ENCODE measurements at regions not wholly inside any gene's neighbourhood (a gene's known extent, or its start where the extent isn't known, plus 50 kb on each side); places are given as distances from the start of the nearest gene placed in this dataset.

DNA sequence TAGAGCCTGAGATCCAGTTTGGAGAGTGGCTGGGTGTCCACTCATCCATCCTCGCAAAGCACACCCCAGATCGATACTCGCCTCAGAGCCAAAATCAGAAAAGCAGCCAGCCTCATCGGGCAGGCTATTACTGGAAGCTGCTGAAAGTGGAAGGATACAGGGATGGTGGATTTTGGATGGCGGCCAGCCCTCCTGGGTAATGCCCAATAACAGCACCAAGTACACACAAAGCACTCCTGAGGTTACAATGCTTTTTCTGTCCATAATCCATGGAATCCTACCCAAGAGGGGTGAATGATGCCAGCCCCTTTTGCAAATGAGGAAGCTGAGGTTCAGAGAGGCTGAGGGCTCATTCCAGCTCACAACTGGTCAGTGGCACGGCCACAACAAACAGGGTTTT is 93.1 kb upstream of the SLC6A11 start:
- no peaks in the 10 kb centered on the region for H3K9me2 ChIP-seq
- H3K4me1 ChIP-seq (ENCODE audit: control insufficient read depth in 1 of 2, insufficient read depth in 2 of 2, low read depth in 1 of 2, low read length in 1 of 2) = no peaks in the 10 kb centered on the region
- CTCF ChIA-PET = interaction anchor here (0.9 to 23.2 kb wide), 6 partner anchors 10 to 379 kb away, joined by 3 to 174 read pairs (median 4); no protein-coding TSS in a partner anchor
- no peak overlapping the region for H3K27ac ChIP-seq (ENCODE audit: low read depth in 2 of 2, low read length in 1 of 2)
- no peaks in the 10 kb centered on the region for H3K36me3 ChIP-seq (replicated peaks in 1 of 2; ENCODE audit: control insufficient read depth in 1 of 2, insufficient read depth in 2 of 2, low read length in 1 of 2)
- H3K4me3 ChIP-seq (ENCODE audit: low read depth in 2 of 2, low read length in 1 of 2) = no peak overlapping the region
- no peaks in the 10 kb centered on the region for H4K20me1 ChIP-seq (ENCODE audit: insufficient read depth)
- no peak for TF ChIP-seq POLR2AphosphoS5 (IDR thresholded peaks at IDR 0.05; ENCODE audit: low read depth, low read length)
- TF ChIP-seq, protein P1, sequence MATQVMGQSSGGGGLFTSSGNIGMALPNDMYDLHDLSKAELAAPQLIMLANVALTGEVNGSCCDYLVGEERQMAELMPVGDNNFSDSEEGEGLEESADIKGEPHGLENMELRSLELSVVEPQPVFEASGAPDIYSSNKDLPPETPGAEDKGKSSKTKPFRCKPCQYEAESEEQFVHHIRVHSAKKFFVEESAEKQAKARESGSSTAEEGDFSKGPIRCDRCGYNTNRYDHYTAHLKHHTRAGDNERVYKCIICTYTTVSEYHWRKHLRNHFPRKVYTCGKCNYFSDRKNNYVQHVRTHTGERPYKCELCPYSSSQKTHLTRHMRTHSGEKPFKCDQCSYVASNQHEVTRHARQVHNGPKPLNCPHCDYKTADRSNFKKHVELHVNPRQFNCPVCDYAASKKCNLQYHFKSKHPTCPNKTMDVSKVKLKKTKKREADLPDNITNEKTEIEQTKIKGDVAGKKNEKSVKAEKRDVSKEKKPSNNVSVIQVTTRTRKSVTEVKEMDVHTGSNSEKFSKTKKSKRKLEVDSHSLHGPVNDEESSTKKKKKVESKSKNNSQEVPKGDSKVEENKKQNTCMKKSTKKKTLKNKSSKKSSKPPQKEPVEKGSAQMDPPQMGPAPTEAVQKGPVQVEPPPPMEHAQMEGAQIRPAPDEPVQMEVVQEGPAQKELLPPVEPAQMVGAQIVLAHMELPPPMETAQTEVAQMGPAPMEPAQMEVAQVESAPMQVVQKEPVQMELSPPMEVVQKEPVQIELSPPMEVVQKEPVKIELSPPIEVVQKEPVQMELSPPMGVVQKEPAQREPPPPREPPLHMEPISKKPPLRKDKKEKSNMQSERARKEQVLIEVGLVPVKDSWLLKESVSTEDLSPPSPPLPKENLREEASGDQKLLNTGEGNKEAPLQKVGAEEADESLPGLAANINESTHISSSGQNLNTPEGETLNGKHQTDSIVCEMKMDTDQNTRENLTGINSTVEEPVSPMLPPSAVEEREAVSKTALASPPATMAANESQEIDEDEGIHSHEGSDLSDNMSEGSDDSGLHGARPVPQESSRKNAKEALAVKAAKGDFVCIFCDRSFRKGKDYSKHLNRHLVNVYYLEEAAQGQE (IDR thresholded peaks at IDR 0.05; ENCODE audit: low read depth, low read length) = no peak
- no peak overlapping the region for H2AFZ ChIP-seq (ENCODE audit: low read depth)
- no peaks in the 10 kb centered on the region for H3K9me3 ChIP-seq
- H3K79me2 ChIP-seq (ENCODE audit: insufficient read depth) = no peaks in the 10 kb centered on the region
- no peak overlapping the region for H3K4me2 ChIP-seq
- WGBS (ENCODE audit: low lambda C conversion rate) = 28% methylated on average over 4 of the region's 6 CpGs
- H3K9ac ChIP-seq = no peak overlapping the region
- POLR2A ChIA-PET = interaction anchor here (0.5 kb wide), 1 partner anchor 794 kb away, joined by 3 read pairs; no protein-coding TSS in a partner anchor
- H3K27me3 ChIP-seq (ENCODE audit: insufficient read depth) = no peaks in the 10 kb centered on the region
- no peaks in the 10 kb centered on the region for H3F3A ChIP-seq (replicated peaks; ENCODE audit: insufficient read depth)
- DNase-seq = no peak

DNA sequence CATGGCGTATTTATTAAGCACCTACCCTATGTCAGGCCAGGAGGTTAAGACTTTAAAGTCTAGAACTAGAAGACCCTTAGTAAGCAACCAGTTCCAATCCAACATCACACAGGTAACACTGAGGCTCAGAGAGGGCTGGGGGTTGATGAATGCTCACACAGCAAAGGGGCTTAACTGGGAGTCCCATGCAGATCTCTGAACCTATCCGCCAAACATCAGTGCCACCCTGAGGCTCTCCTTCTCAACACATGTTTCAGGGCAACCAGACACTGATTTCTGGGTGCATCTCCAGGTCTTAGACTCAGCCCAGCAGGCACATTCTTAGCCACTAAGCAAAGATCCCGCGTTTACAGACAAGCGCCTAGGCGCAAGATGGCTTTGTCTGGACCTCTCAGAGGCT is 92.0 kb upstream of the SLC6A11 start:
- DNase-seq = no peak
- no peaks in the 10 kb centered on the region for H3K27me3 ChIP-seq (ENCODE audit: insufficient read depth)
- H3K79me2 ChIP-seq (ENCODE audit: insufficient read depth) = no peaks in the 10 kb centered on the region
- no peak overlapping the region for H3K27ac ChIP-seq (ENCODE audit: low read depth in 2 of 2, low read length in 1 of 2)
- 35% methylated on average over 5 of the region's 6 CpGs for WGBS (ENCODE audit: low lambda C conversion rate)
- H3K36me3 ChIP-seq (replicated peaks in 1 of 2; ENCODE audit: control insufficient read depth in 1 of 2, insufficient read depth in 2 of 2, low read length in 1 of 2) = no peaks in the 10 kb centered on the region
- no peak overlapping the region for H3K4me2 ChIP-seq
- H3K9me2 ChIP-seq = no peaks in the 10 kb centered on the region
- CTCF ChIA-PET = interaction anchor here (1.2 to 23.2 kb wide), 3 partner anchors 15 to 259 kb away, joined by 3 to 174 read pairs (median 3); no protein-coding TSS in a partner anchor
- no peaks in the 10 kb centered on the region for H3K9me3 ChIP-seq
- no peaks in the 10 kb centered on the region for H3F3A ChIP-seq (replicated peaks; ENCODE audit: insufficient read depth)
- H3K4me1 ChIP-seq (ENCODE audit: control insufficient read depth in 1 of 2, insufficient read depth in 2 of 2, low read depth in 1 of 2, low read length in 1 of 2) = no peaks in the 10 kb centered on the region
- H4K20me1 ChIP-seq (ENCODE audit: insufficient read depth) = no peaks in the 10 kb centered on the region
- POLR2A ChIA-PET = no interaction called here
- H3K9ac ChIP-seq = no peak overlapping the region
- no peak overlapping the region for H3K4me3 ChIP-seq (ENCODE audit: low read depth in 2 of 2, low read length in 1 of 2)
- TF ChIP-seq JUND (IDR thresholded peaks at IDR 0.05) (no peak), SMC3 (IDR thresholded peaks at IDR 0.05; ENCODE audit: low read depth, low read length) (no peak), TAF1 (IDR thresholded peaks at IDR 0.05; ENCODE audit: borderline replicate concordance, low read depth, low read length) (no peak)
- TF ChIP-seq, protein P2, sequence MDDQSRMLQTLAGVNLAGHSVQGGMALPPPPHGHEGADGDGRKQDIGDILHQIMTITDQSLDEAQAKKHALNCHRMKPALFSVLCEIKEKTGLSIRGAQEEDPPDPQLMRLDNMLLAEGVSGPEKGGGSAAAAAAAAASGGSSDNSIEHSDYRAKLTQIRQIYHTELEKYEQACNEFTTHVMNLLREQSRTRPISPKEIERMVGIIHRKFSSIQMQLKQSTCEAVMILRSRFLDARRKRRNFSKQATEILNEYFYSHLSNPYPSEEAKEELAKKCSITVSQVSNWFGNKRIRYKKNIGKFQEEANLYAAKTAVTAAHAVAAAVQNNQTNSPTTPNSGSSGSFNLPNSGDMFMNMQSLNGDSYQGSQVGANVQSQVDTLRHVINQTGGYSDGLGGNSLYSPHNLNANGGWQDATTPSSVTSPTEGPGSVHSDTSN (IDR thresholded peaks at IDR 0.05) = no peak
- no peak overlapping the region for H2AFZ ChIP-seq (ENCODE audit: low read depth)

DNA sequence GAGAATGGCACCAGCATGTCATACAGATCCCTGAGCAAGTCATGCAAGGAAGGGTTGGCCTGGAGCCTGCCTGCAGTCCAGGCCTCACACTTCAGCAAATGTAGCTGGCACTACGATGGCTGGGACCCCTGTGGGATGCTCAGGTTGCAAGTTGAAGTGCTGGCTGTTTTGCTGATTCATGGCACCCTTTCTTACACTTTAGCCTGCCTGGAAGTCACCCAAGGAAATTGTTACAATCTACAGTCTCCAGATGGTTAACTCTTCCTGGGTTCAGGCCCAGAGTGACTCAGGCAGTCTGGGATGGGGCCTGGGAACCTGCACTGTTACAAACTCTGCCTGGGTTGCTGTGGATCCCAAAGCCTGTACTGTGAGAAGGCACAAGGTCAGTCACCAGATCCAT is 91.0 kb upstream of the SLC6A11 start:
- Histone ChIP-seq H3K79me2 (ENCODE audit: insufficient read depth) (no peaks in the 10 kb centered on the region), H3K27ac (ENCODE audit: low read depth in 2 of 2, low read length in 1 of 2) (no peak overlapping the region), H3K4me3 (ENCODE audit: low read depth in 2 of 2, low read length in 1 of 2) (no peak overlapping the region), H3K4me1 (ENCODE audit: control insufficient read depth in 1 of 2, insufficient read depth in 2 of 2, low read depth in 1 of 2, low read length in 1 of 2) (no peaks in the 10 kb centered on the region), H3K36me3 (replicated peaks in 1 of 2; ENCODE audit: control insufficient read depth in 1 of 2, insufficient read depth in 2 of 2, low read length in 1 of 2) (no peaks in the 10 kb centered on the region), H4K20me1 (ENCODE audit: insufficient read depth) (no peaks in the 10 kb centered on the region), H3K4me2 (no peak overlapping the region), H3K9me3 (no peaks in the 10 kb centered on the region), H3K9ac (no peak overlapping the region), H2AFZ (ENCODE audit: low read depth) (no peak overlapping the region), H3F3A (replicated peaks; ENCODE audit: insufficient read depth) (no peaks in the 10 kb centered on the region), H3K9me2 (no peaks in the 10 kb centered on the region), H3K27me3 (ENCODE audit: insufficient read depth) (no peaks in the 10 kb centered on the region)
- WGBS (ENCODE audit: low lambda C conversion rate) = 20% methylated on average over 1 of the region's 1 CpG
- POLR2A ChIA-PET = no interaction called here
- DNase-seq = no peak
- CTCF ChIA-PET = interaction anchor here (0.7 to 23.2 kb wide), 2 partner anchors 14 to 221 kb away, joined by 3 to 174 read pairs; no protein-coding TSS in a partner anchor
- TF ChIP-seq FOXM1 (IDR thresholded peaks at IDR 0.05; ENCODE audit: low read depth) = no peak
- no peak for TF ChIP-seq TAF1 (IDR thresholded peaks at IDR 0.05; ENCODE audit: borderline replicate concordance, low read depth, low read length)
- no peak for TF ChIP-seq EP300 (IDR thresholded peaks at IDR 0.05; ENCODE audit: borderline replicate concordance in 1 of 2, low read depth in 1 of 2, low read length in 1 of 2)
- TF ChIP-seq, protein P3, sequence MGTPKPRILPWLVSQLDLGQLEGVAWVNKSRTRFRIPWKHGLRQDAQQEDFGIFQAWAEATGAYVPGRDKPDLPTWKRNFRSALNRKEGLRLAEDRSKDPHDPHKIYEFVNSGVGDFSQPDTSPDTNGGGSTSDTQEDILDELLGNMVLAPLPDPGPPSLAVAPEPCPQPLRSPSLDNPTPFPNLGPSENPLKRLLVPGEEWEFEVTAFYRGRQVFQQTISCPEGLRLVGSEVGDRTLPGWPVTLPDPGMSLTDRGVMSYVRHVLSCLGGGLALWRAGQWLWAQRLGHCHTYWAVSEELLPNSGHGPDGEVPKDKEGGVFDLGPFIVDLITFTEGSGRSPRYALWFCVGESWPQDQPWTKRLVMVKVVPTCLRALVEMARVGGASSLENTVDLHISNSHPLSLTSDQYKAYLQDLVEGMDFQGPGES (IDR thresholded peaks at IDR 0.05; ENCODE audit: low read depth, low read length) = no peak
- TF ChIP-seq, protein P4, sequence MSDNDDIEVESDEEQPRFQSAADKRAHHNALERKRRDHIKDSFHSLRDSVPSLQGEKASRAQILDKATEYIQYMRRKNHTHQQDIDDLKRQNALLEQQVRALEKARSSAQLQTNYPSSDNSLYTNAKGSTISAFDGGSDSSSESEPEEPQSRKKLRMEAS (IDR thresholded peaks at IDR 0.05; ENCODE audit: low read depth) = no peak
- TF ChIP-seq, protein P1 (IDR thresholded peaks at IDR 0.05; ENCODE audit: low read depth, low read length) = no peak
- no peak for TF ChIP-seq EZH2phosphoT487 (IDR thresholded peaks at IDR 0.05; ENCODE audit: borderline replicate concordance, low read depth)
